ENCODE measurements at regions not wholly inside any gene's neighbourhood (a gene's known extent, or its start where the extent isn't known, plus 50 kb on each side); places are given as distances from the start of the nearest gene placed in this dataset.
A peak's percentile ranks its signal among the peaks of the same experiment; 100 is the strongest.

DNA sequence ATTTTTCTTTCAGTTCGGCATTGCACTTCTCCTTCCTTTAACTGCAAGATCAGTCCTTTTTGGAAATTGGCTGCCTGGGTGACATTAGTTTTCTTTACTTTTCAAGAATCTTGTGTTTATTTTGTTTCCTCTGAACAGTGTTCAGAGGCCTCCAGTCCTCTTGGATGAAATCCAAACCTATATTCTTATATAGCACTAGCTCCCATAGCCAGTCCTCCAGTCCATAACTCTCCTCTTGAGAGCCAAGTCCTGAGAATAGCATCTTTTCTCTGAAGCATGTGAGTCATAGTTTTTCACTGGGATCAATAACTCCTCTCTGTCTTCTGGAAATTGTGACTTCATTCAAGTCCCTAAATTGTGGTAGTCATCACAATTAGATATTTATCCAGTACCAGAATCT, 357.5 kb downstream of the RAPGEF2 start:
- TF ChIP-seq, protein P1, sequence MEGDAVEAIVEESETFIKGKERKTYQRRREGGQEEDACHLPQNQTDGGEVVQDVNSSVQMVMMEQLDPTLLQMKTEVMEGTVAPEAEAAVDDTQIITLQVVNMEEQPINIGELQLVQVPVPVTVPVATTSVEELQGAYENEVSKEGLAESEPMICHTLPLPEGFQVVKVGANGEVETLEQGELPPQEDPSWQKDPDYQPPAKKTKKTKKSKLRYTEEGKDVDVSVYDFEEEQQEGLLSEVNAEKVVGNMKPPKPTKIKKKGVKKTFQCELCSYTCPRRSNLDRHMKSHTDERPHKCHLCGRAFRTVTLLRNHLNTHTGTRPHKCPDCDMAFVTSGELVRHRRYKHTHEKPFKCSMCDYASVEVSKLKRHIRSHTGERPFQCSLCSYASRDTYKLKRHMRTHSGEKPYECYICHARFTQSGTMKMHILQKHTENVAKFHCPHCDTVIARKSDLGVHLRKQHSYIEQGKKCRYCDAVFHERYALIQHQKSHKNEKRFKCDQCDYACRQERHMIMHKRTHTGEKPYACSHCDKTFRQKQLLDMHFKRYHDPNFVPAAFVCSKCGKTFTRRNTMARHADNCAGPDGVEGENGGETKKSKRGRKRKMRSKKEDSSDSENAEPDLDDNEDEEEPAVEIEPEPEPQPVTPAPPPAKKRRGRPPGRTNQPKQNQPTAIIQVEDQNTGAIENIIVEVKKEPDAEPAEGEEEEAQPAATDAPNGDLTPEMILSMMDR (IDR thresholded peaks at IDR 0.05; ENCODE audit: insufficient read depth, low read depth, low read length, missing control alignments): no peak
- no peak overlapping the region for H3K4me3 ChIP-seq (ENCODE audit: low read length)
- DNase-seq (ENCODE audit: low read depth): no peak

DNA sequence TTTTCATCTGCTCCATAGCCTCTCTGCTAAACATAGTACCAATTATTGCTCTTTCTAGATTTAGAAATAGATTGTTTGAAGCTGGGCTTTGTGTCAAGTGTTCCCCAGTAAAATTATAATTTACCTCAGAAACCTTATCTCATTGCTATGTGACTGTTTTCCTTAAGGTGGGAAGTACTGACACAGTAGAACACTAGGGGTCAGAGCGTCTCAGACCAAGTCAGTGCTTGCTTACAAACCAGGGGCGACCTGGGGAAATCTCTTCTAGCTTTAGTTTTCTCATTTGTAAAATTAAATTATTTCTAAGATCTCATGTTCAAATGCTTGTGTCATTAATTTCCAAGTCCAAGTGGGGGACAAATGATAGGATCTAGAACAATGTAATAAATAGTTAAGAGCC, 360.4 kb downstream of the RAPGEF2 start:
- no peak for DNase-seq (ENCODE audit: low read depth)
- H3K4me3 ChIP-seq (ENCODE audit: low read length): no peak overlapping the region
- TF ChIP-seq, protein P1 (IDR thresholded peaks at IDR 0.05; ENCODE audit: insufficient read depth, low read depth, low read length, missing control alignments): no peak

DNA sequence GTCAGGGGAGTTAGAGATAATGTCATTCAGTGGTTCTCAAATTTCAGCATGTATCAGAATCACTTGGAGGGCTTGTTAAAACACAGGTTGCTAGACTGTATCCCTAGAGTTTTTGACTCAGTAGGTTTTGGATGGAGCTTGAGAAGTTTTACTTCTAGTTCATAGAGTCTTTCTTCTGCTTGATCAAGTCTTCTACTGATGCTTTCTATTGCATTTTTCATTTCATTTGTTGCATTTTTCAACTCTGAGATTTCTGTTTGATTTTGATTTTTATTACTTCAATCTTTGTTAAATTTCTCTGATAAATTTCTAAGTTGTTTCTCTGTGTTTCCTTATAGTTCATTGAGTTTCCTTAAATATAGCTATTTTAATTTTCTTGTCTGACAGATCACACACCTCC, 361.4 kb downstream of the RAPGEF2 start:
- DNase-seq (ENCODE audit: low read depth): no peak
- H3K4me3 ChIP-seq (ENCODE audit: low read length): no peak overlapping the region
- TF ChIP-seq, protein P1 (IDR thresholded peaks at IDR 0.05; ENCODE audit: insufficient read depth, low read depth, low read length, missing control alignments): no peak

- TF ChIP-seq, protein P1 (IDR thresholded peaks at IDR 0.05; ENCODE audit: insufficient read depth, low read depth, low read length, missing control alignments): no peak
- DNase-seq (ENCODE audit: low read depth): no peak
- H3K4me3 ChIP-seq (ENCODE audit: low read length): no peak overlapping the region
These were observed 374.0 kb downstream of the RAPGEF2 start for GRCh38 chr4:159476886-159477285.

GRCh38 chr4:159480826-159481225, 377.9 kb downstream of the RAPGEF2 start:
- peak; percentile 9 for DNase-seq (ENCODE audit: low read depth)
- TF ChIP-seq, protein P1 (IDR thresholded peaks at IDR 0.05; ENCODE audit: insufficient read depth, low read depth, low read length, missing control alignments): no peak
- H3K4me3 ChIP-seq (ENCODE audit: low read length): no peak overlapping the region

- TF ChIP-seq, protein P1 (IDR thresholded peaks at IDR 0.05; ENCODE audit: insufficient read depth, low read depth, low read length, missing control alignments): no peak
- peak; percentile 92 for DNase-seq (ENCODE audit: low read depth)
- no peak overlapping the region for H3K4me3 ChIP-seq (ENCODE audit: low read length)
These were observed 379.1 kb downstream of the RAPGEF2 start for GRCh38 chr4:159481936-159482335.

DNA sequence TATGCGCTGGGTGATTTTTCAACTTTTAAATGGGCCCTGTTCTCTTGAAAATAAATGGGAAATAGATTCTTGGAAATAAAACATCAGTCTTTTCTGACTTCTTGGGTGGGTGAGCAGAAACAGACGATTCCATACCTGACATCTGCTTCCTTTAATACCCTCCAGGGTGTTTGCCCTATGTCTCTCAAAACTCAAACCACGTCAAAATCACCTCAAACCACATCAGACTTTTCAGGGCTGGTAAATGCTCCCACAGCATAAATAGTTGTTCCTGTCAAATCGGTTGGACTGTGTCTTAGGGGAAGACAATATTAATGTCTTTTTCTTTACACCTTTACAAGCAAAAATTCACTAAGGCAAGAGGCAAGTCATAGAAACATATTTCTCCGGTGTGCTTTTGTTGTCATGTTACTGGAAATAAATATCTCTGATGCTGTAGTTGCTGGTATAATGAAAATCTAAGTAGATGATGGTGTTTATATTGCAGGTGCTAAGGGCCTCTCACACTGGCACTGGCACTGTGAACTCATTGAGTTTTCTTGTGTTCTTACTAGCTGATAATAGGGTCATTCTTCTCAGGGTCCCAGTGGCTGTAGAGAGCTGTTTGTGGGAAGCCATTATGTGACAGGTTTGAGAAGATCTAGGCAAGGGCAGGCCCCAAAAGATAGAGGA, 380.4 kb downstream of the RAPGEF2 start:
- no peak for DNase-seq (ENCODE audit: low read depth)
- TF ChIP-seq, protein P1 (IDR thresholded peaks at IDR 0.05; ENCODE audit: insufficient read depth, low read depth, low read length, missing control alignments): no peak
- no peak overlapping the region for H3K4me3 ChIP-seq (ENCODE audit: low read length)
